GM18505 (cell line): ENCODE measurements at regions not wholly inside any gene's neighbourhood (a gene's known extent, or its start where the extent isn't known, plus 50 kb on each side); places are given as distances from the start of the nearest gene placed in this dataset.

Source experiments
- ATAC-seq: cut with Tn5 transposase; IDR thresholded peaks from one replicate; pipeline ENCODE4 v1.9.1; 2021; ENCODE audit not compliant: unreplicated experiment
- POLR2A ChIP-seq: IDR thresholded peaks from 4 replicates; pipeline ENCODE4 v1.6.1; 2011; ENCODE audit warnings: borderline replicate concordance; ENCODE audit not compliant: insufficient read depth, insufficient read length; ENCODE audit errors: extremely low read depth

DNA sequence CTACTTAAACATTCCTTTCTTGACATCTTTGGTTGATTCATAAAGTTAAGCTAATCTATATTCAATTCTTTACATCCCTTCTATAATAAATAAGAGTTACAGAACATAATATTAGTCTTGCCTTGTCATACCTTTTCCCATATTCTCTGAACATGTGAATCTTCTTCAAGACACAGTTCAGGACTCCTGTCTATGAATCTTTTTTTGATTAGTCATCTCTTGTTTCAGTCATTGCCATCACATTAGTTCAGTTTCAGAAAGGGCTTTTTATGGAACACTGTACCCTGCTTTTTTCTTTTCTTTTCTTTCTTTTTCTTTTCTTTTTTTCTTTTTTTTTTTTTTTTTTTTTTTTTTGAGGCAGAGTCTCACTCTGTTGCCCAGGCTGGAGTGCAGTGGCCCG, 181.2 kb downstream of the UBE2E3 start:
- ATAC-seq = no peak
- TF ChIP-seq POLR2A = no peak

DNA sequence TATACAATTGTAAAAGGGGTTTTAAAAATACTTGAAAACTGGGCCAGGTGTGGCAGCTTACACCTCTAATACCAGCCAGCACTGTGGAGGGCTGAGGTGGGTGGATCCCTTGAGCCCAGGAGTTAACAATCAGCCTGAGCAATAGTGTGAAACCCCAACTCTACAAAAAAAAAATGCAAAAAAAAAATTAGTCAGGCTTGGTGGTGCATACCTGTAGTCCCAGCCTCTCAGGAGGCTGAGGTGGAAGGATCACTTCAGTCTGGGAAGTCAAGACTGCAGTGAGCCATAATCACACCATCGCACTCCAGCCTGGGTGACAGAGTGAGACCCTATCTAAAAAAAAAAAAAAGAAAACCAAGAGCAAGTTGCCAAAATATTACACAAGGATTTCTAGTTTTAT, 182.7 kb downstream of the UBE2E3 start:
- no peak for TF ChIP-seq POLR2A

DNA sequence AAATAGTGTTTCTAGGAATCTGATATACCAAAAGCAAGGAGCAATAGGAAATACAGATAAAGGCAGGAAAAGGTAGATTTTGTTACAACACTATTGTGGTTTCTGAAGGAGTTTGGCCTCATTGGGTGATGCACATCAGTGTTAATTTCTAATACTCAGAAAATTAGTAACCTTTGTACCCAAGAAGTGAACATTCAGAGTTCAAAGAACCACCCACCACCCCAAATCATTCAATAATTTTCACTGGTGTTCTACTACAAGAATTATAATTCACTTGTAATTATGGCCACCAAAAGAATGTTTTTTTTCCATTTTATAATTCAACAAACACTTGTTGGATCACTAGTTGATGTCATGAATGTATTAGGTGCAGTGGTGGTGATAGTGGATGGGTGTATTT, 183.3 kb downstream of the UBE2E3 start:
- ATAC-seq = no peak

More for the DNA sequence above, 182.7 kb downstream of the UBE2E3 start:
- ATAC-seq = peak; percentile 38

DNA sequence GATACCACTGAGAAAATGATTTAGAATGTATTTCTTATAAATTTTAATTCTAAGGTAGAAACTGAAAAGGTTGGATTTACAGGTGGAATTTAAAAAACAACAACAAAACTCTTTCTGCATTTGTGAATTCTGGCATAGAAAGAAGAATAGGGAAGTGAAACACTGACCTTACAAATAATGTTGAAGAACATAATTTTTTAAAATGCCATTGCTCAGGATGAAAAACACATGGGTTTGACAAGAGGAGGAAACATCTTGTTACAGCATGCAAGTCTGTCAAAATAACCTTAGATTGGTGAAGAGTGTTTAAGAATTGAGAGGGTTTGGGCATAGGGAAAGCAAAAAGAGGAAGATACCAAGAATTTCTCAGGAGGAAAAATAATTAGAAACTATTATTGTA, 184.3 kb downstream of the UBE2E3 start:
- no peak for TF ChIP-seq POLR2A
- peak; percentile 52 for ATAC-seq

More for the DNA sequence above, 183.3 kb downstream of the UBE2E3 start:
- TF ChIP-seq POLR2A = no peak

DNA sequence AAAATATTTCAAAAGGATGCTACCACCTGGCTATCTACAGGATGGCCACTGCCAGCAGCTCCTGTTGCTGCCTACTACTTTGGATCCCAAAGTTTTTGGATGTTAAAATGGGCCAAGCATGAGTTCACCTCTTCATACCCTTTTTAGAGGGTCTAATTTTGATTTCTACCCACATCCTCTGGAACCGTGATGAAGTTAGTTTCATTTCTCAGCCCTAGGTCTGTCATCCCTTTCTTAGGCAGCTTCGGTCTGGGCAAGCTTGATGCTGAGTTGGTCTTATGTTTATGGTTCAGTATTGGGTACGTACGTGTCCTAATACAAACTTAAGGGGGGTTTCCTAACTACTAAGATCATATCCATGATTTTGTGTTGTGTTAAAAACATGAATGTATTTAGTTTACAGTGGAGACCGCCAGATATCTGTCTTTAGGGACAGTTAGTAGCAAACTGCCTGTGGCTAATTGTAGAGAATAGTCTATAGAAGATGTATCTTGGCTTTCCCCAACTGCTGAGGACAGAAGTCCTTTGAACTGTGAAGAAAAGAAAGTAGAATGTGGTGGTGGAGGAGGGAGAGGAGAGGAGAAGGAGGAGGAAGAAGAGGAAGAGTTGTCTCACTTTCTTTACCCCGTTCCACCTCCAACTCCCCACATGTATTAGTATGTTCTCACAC, 184.9 kb downstream of the UBE2E3 start:
- peak; percentile 59 for ATAC-seq
- no peak for TF ChIP-seq POLR2A

DNA sequence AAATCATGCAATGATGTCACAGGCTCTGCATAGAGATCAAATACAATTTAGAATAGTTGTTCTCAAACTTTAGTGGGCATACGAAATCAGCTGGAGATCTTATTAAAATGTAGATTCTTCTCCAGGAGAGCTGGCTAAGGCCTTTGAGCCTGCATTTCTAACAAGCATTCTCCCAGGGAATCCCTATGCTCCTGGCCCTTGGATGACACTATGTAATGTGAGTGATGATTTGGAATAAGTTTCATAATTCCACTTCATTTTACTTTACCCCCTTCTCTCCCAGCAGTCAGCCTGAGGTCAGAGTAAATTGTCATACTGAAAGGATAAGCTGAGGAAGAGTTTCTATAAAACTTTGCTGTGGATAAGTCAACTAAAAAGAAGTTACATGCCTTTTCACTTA, 189.1 kb downstream of the UBE2E3 start:
- no peak for TF ChIP-seq POLR2A
- ATAC-seq = no peak

DNA sequence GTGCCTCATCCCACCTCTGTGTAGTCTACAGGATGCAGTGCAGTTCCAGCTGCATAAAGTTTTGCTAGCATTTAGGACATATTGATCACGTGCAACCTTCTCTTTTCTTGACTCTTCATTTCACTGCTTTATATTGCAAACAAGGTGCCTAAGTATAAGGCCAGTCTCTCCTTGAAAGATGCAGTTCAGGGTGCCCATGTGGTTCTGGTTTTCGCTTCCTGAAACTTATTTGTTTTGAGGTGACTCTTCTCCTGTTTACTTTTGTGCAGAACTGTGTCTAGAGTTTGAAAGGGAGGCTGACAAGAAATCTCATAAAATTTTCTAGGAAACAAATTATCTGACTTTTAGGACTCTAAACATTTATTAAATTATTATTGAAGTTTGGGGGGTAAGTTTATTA, 189.9 kb downstream of the UBE2E3 start:
- TF ChIP-seq POLR2A = no peak
- ATAC-seq = peak; percentile 62

DNA sequence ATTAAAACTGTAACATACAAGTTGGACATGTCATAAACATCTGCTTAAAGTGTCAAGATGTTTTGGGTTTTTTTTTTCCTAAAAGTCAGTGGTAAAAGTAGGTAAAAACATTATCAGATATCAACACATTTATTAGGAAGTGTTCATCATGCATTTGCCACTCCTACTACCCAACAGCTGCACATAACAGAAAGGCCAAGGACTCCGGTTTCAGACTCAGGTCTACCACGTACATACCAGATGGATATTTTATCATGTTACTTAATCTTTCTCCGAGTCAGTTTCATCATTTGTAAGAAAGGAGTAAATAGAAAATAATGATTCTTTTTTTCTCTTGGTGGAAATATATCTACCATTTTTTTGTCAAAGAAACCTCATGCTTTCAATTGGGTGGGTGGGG, 192.3 kb downstream of the UBE2E3 start:
- TF ChIP-seq POLR2A = no peak
- ATAC-seq = no peak

DNA sequence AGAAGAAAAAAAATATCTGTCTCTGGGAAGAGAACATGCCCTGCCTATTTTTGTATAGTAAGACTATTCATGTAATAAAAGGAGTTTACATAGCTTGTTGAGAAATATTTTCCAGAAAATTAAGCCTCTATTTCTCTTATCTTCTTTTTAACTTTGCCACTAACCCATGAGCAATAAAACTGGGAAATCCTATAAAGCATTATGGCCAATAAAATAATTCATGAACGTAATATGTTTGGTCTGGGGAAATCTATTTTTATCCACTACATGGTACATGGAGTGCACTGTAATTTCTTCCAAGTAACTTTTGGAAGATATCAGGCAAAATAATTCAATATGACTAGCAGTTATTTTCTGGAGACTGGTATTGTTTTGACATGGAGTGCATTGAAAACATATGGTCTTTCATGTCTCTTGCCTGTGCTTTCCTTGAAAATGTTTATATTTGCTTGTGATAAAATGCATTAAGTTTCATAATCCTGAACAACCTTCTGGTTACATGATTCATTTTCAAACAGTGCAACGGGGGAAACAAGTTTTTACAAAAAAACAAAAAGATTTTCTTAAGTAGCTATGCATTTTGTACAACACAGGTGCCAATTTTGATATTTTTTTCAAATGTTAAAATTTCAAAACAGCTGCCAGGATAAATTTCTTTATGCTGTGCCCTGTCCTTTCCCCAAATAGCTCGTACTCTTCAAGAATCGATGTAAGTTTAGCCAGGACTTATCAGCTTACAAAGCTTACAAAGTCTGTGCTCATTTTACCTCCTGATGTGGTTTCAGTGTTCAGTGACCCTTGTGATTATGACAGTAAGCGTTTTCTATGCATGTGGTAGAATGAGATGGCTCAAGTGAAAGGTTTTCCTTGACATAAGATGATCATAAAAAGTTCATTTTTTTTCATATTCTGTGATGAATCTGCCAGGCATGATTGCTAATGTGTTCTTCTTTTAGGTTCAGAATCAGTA, 194.5 kb downstream of the UBE2E3 start:
- no peak for TF ChIP-seq POLR2A
- no peak for ATAC-seq

DNA sequence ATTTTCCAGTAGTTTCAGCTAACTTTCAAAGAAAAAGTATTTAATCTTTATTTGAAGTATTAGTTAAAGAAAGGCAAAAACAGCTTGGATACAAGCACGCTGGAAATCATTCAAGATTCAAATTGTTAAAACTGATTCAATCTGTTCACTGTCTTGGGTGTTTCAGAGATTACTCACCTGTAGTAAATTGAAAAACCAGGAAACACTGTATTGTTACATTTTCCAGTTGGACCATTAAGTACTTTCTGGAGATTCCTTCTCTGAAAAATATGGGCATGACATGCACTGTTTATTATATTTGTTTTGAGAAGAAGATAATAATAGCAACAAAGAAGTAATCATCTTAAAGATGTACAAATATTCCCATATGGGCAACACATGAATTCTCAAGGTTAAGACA, 196.1 kb downstream of the UBE2E3 start:
- no peak for TF ChIP-seq POLR2A
- ATAC-seq = no peak

DNA sequence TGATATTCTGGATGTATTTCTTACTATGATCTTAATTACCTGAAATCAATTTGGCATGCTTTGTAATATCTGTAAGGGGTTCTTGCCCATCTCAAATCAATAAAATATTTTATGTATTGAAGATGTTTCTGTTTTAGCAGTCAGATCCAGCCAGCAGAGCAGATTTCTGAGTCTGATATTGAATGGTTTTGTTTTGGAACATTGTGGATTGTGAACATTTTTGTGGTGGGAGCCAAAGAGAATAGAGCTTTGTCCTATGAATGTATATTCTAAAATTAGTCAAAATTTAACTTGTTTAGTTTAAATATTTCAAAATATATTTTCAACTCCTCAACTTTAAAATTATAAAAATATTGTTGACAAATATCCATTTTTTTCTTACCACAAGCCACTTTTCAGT, 197.0 kb downstream of the UBE2E3 start:
- ATAC-seq = no peak
- TF ChIP-seq POLR2A = no peak

DNA sequence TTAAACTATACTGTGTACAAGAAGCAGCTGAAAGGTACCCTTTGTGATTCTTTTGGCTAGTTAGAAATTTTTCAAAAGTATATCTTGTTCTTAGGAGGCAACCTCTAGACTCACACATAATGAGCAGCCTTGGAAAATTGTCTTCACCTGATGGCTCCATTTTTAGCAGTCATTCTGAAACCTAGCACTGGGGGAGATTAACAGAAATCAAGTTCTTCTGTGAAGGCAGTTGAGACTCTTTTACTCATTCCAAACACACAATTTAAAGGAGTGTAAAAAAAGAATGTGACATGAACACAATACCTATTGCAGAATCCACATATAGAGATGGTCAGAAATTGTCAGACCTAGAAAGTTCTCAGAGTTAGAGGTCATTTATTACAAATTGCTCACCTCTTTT, 197.7 kb downstream of the UBE2E3 start:
- no peak for TF ChIP-seq POLR2A
- no peak for ATAC-seq

DNA sequence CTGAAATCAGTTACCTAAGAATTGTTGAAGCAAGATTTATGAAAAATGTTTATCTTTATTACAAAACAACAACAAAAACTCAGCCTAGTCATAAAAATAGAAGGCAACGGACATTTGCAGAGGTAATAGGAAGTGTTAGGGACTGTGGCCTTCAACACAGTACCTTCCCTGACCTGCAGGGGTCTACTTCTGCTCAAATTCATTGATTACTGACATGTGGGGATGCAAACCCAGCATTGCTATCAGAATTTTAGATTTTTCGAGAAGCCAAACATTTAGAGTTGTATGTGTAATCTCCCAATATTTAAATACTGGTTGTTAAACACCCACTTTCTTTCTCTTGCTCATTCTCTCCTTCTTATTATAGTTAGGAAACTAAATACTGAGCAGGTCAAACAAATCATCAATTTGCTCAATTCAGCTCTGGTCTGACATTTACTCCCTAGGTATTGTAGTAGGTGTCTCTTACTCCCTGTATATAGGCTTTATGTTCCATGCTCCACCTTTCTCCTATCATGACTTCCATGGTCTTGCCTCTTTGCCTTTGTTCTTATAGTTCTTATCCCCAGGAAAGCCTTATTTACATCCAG, 198.5 kb downstream of the UBE2E3 start:
- peak; percentile 58 for ATAC-seq
- TF ChIP-seq POLR2A = no peak

DNA sequence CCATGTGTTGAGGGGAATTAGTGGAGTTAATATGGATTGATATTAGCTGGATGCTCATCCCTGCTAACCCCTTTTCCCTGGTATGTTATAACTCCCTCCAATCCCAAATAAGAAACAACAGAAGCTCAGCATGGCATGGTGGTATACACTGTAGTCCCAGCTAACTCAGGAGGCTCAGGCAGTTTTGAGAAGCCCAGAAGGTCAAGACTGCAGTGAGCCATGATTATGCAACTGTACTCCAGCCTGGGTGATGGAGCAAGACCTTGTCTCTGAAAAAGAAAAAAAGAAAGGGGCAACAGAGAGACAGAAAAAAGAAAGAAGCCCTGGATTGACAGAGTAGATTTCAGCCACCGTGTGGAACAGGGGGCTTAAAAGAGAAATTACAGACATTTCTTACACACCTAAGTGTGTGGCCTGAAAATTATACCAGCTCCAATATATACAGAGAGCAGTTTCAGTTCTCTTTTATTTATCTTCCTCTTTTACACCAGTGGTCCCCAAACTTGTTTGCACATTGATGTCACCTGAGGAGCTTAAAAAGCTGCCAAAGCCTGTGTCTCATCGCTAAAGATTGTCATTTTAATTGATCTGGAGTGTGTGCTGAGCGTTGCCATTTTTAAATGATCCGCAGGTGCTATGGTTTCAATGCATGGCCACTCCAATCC, 203.6 kb downstream of the UBE2E3 start:
- no peak for TF ChIP-seq POLR2A
- peak; percentile 96 for ATAC-seq

DNA sequence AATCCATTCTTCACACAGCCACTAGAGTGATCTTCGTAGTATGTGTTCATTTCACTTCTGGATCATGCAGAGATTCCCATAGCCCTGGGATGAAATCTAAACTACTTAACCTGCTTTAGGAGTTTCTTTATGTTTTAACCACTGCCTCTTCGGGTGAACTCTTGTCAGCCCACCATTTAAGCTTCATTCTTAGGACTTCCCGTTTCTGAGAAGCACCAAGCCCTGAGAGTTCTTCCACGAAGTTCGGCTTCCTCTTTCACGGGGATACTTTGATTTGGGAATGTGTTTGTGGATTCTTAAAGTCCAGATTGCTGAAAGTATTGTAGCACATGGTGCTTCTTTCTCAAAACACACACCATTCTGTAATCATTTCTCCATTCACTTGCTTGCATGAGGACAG, 205.0 kb downstream of the UBE2E3 start:
- no peak for ATAC-seq
- no peak for TF ChIP-seq POLR2A
